ENCODE measurements at regions not wholly inside any gene's neighbourhood (a gene's known extent, or its start where the extent isn't known, plus 50 kb on each side); places are given as distances from the start of the nearest gene placed in this dataset.

DNA sequence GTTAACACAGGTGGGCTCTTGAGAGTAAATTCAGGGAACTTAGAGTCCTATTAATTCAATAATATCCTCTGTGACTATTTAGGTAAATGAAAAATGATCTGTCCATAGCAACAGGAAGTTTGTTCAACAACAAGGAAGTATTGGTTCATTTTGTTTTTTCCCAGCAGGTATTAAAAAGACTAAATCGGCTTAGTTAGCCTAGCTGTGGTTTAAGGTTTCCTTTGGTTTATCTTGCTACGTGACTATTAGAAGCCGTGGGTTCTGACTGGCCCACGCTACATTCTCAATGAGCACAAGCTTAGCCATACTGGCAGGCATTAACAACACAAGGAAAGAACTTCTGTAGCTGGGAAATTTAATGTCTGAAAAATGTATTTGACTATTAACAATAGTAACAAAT lies 168.8 kb upstream of the HS3ST1 start:
- TF ChIP-seq, protein P1, sequence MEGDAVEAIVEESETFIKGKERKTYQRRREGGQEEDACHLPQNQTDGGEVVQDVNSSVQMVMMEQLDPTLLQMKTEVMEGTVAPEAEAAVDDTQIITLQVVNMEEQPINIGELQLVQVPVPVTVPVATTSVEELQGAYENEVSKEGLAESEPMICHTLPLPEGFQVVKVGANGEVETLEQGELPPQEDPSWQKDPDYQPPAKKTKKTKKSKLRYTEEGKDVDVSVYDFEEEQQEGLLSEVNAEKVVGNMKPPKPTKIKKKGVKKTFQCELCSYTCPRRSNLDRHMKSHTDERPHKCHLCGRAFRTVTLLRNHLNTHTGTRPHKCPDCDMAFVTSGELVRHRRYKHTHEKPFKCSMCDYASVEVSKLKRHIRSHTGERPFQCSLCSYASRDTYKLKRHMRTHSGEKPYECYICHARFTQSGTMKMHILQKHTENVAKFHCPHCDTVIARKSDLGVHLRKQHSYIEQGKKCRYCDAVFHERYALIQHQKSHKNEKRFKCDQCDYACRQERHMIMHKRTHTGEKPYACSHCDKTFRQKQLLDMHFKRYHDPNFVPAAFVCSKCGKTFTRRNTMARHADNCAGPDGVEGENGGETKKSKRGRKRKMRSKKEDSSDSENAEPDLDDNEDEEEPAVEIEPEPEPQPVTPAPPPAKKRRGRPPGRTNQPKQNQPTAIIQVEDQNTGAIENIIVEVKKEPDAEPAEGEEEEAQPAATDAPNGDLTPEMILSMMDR (tag by site-specific recombination; IDR thresholded peaks at IDR 0.05), result no peak
- TF ChIP-seq ZFP37 (tag by site-specific recombination; IDR thresholded peaks at IDR 0.05) (no peak), SP2 (tag by site-specific recombination; IDR thresholded peaks at IDR 0.05) (no peak), INSM2 (tag by site-specific recombination; IDR thresholded peaks at IDR 0.05) (no peak)
- TF ChIP-seq, protein P2, sequence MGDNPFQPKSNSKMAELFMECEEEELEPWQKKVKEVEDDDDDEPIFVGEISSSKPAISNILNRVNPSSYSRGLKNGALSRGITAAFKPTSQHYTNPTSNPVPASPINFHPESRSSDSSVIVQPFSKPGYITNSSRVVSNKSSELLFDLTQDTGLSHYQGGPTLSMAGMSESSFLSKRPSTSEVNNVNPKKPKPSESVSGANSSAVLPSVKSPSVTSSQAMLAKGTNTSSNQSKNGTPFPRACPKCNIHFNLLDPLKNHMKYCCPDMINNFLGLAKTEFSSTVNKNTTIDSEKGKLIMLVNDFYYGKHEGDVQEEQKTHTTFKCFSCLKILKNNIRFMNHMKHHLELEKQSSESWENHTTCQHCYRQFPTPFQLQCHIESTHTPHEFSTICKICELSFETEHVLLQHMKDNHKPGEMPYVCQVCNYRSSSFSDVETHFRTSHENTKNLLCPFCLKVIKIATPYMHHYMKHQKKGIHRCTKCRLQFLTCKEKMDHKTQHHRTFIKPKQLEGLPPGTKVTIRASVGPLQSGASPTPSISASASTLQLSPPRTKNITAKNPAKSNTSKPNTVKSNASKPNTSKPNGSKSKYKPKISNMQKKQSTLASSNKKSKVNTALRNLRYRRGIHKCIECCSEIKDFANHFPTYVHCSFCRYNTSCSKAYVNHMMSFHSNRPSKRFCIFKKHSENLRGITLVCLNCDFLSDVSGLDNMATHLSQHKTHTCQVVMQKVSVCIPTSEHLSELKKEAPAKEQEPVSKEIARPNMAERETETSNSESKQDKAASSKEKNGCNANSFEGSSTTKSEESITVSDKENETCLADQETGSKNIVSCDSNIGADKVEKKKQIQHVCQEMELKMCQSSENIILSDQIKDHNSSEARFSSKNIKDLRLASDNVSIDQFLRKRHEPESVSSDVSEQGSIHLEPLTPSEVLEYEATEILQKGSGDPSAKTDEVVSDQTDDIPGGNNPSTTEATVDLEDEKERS (tag by site-specific recombination; IDR thresholded peaks at IDR 0.05), result no peak
